MCF 10A (cell line): ENCODE measurements at regions not wholly inside any gene's neighbourhood (a gene's known extent, or its start where the extent isn't known, plus 50 kb on each side); places are given as distances from the start of the nearest gene placed in this dataset.
A peak's percentile ranks its signal among the peaks of the same experiment; 100 is the strongest.

ENCODE experiments used
- BruUV-seq: library from RNA; stranded (reverse); fragments of 400-500 nt; replicated peaks from 2 replicates; lab custom pipeline; 2021; lab: Mats Ljungman, UMichigan
- CTCF ChIA-PET: fragments of 300-600 bp; sonication (Branson Sonifier 250); formaldehyde crosslinking; extraction: SDS; loops from one replicate; lab custom pipeline; 2021; ENCODE audit warnings: antibody characterized with exemption, inconsistent platforms; lab: Yijun Ruan, JAX
- POLR2A ChIA-PET: fragments of 300-600, 350-650 bp; sonication (Branson Sonifier 250); formaldehyde crosslinking; extraction: SDS; loops from one replicate; lab custom pipeline; 2020; ENCODE audit warnings: antibody characterized with exemption, inconsistent platforms; lab: Yijun Ruan, JAX
- DNase-seq: peaks from one replicate; pipeline ENCODE4 v3.0.0-alpha.2; 2018; ENCODE audit not compliant: unreplicated experiment
- H3K27ac Mint-ChIP-seq: one replicate; pipeline ENCODE4 v1.8.0; 2022; ENCODE audit warnings: mild to moderate bottlenecking, low read depth, mixed read lengths; ENCODE audit not compliant: unreplicated experiment
- H3K27me3 Mint-ChIP-seq: one replicate; pipeline ENCODE4 v1.8.0; 2022; ENCODE audit warnings: mixed read lengths; ENCODE audit not compliant: insufficient read depth, unreplicated experiment
- H3K36me3 Mint-ChIP-seq: one replicate; pipeline ENCODE4 v1.8.0; 2022; ENCODE audit warnings: mild to moderate bottlenecking, moderate library complexity, mixed read lengths; ENCODE audit not compliant: insufficient read depth, unreplicated experiment
- H3K4me1 Mint-ChIP-seq: one replicate; pipeline ENCODE4 v1.8.0; 2022; ENCODE audit warnings: mixed read lengths; ENCODE audit not compliant: insufficient read depth, unreplicated experiment
- H3K4me3 Mint-ChIP-seq: one replicate; pipeline ENCODE4 v1.8.0; 2022; ENCODE audit warnings: mild to moderate bottlenecking, moderate library complexity, mixed read lengths; ENCODE audit not compliant: unreplicated experiment
- H3K9me3 Mint-ChIP-seq: one replicate; pipeline ENCODE4 v1.8.0; 2022; ENCODE audit warnings: mixed read lengths; ENCODE audit not compliant: unreplicated experiment
- intact Hi-C: fragments of 100-400 bp; cut with micrococcal nuclease; formaldehyde crosslinking; loops from 2 replicates; pipeline ENCODE4 v1.14.1; 2022
- TF ChIP-seq, protein P1 (sequence below): fragments of 200-600 bp; IDR thresholded peaks from one replicate; pipeline ENCODE4 v1.8.0; 2022; ENCODE audit warnings: antibody characterized with exemption, mild to moderate bottlenecking; ENCODE audit not compliant: unreplicated experiment

DNA sequence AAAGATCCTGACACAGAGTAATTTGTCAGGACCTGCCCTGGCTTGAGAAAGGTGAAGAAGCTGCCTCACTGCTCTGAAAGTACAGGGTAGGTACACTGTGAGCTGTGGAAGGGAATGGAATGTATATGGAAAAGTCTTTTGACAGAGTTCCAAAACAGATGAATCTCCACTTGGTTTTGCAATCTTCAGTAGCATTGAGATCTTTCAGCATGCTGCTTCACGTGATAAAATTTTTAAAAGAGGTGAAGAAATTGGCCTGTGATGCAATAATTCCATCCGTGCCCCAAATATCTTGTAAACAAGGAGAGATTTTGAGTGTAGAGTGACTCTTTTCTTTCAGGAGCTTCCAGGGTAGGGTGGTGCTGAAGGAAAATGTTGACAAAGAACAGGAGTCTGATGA, 123.1 kb downstream of the OSR1 start:
- Mint-ChIP-seq H3K36me3 (peaks cover 6% of the 10 kb centered on the region), H3K27me3 (no peaks in the 10 kb centered on the region), H3K9me3 (peaks cover 8% of the 10 kb centered on the region), H3K4me3 (peak overlapping the region; percentile 54), H3K4me1 (peaks cover 44% of the 10 kb centered on the region), H3K27ac (peak overlapping the region; percentile 95)
- intact Hi-C loops, result loop anchor here (1.0 to 2.0 kb wide), 3 partner anchors 111 to 244 kb away; no protein-coding TSS in a partner anchor
- BruUV-seq, result no TSS peak
- CTCF ChIA-PET, result interaction anchor here (0.6 to 0.9 kb wide), 5 partner anchors 16 to 503 kb away, joined by 3 to 4 read pairs (median 4); no protein-coding TSS in a partner anchor
- POLR2A ChIA-PET, result interaction anchor here (0.5 to 4.1 kb wide), 28 partner anchors 9 to 377 kb away, joined by 3 to 44 read pairs (median 4); partner anchors contain the start of gene OSR1
- TF ChIP-seq, protein P1, sequence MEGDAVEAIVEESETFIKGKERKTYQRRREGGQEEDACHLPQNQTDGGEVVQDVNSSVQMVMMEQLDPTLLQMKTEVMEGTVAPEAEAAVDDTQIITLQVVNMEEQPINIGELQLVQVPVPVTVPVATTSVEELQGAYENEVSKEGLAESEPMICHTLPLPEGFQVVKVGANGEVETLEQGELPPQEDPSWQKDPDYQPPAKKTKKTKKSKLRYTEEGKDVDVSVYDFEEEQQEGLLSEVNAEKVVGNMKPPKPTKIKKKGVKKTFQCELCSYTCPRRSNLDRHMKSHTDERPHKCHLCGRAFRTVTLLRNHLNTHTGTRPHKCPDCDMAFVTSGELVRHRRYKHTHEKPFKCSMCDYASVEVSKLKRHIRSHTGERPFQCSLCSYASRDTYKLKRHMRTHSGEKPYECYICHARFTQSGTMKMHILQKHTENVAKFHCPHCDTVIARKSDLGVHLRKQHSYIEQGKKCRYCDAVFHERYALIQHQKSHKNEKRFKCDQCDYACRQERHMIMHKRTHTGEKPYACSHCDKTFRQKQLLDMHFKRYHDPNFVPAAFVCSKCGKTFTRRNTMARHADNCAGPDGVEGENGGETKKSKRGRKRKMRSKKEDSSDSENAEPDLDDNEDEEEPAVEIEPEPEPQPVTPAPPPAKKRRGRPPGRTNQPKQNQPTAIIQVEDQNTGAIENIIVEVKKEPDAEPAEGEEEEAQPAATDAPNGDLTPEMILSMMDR, result no peak
- DNase-seq, result peak; percentile 93

DNA sequence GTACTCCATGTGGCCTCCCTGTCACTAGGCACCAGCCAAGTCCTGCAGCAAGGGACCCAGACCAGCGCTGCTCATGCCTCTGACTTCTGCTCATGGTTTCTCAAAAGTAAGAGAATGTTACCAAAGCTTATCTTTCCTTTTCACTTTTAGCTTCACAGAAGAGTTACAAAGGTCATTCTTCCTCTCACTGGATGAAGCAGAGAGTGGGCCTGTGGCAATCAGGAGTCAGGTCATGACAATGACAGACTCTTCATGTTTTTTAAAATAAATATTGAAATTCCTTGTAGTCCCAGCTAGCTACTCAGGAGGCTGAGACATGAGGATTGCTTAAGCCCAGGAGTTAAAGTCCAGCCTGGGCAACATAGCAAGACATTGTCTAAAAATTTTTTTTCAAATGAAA, 126.1 kb downstream of the OSR1 start:
- Mint-ChIP-seq H3K27ac (peak overlapping the region; percentile 9), H3K9me3 (no peaks in the 10 kb centered on the region), H3K27me3 (no peaks in the 10 kb centered on the region), H3K36me3 (peaks cover 6% of the 10 kb centered on the region), H3K4me3 (no peak overlapping the region), H3K4me1 (peaks cover 51% of the 10 kb centered on the region)
- no peak for DNase-seq
- TF ChIP-seq, protein P1, result no peak
- POLR2A ChIA-PET, result interaction anchor here (0.7 to 4.0 kb wide), 3 partner anchors 8 to 85 kb away, joined by 3 to 44 read pairs (median 3); no protein-coding TSS in a partner anchor
- BruUV-seq, result no TSS peak
- intact Hi-C loops, result no loop called here
- CTCF ChIA-PET, result interaction anchor here (1.0 kb wide), 1 partner anchor 240 kb away, joined by 3 read pairs; no protein-coding TSS in a partner anchor

DNA sequence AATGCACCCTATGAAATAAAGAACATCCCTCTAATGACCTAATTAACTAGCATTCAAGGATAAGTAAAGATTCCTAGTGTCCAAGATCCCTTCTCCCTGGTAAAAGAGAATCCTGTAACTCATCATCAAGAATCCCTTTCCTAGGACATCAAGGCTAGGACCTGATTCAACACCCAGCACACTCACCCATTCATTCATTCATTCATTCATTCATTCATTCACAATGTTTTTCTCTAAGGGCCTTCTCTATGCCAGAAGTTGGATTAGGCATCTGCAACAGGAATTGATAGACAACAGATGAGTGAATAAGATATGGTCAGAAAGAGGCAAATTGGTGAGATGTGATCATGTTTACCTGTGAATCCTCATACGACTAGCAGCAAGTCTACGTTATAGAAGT, 126.8 kb downstream of the OSR1 start:
- POLR2A ChIA-PET, result interaction anchor here (1.5 kb wide), 1 partner anchor 11 kb away, joined by 3 read pairs; no protein-coding TSS in a partner anchor
- no peak overlapping the region for H3K4me3 Mint-ChIP-seq

DNA sequence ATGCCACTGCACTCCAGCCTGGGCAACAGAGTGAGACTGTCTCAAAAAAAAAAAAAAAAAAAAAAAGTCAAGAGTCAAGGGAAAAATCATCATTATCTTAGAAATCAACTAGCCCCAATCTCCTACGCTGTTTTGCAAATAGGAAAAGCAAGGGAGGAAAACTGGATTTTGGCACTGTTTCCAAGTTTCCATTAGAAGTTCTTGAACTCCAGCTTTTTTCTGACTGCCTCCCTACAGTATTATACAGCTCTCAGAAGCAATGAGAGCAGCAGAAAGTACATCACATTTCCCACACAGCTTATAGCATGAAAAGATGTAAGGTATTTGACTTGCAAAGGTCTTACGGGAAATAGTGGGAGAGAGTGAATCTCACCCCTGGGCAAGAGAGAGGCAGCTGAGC, 127.8 kb downstream of the OSR1 start:
- no peaks in the 10 kb centered on the region for H3K27me3 Mint-ChIP-seq
- ChIA-PET CTCF (interaction anchor here (0.6 kb wide), 2 partner anchors 313 to 1419 kb away, joined by 4 to 8 read pairs; no protein-coding TSS in a partner anchor), POLR2A (interaction anchor here (0.5 to 1.1 kb wide), 3 partner anchors 11 to 272 kb away, joined by 3 read pairs; no protein-coding TSS in a partner anchor)
- H3K9me3 Mint-ChIP-seq, result no peaks in the 10 kb centered on the region
- TF ChIP-seq, protein P1, result no peak
- no peak overlapping the region for H3K4me3 Mint-ChIP-seq
- no peak for DNase-seq
- intact Hi-C loops, result no loop called here
- H3K4me1 Mint-ChIP-seq, result peaks cover 43% of the 10 kb centered on the region
- H3K36me3 Mint-ChIP-seq, result no peaks in the 10 kb centered on the region
- BruUV-seq, result no TSS peak
- no peak overlapping the region for H3K27ac Mint-ChIP-seq

More for the DNA sequence above, 126.8 kb downstream of the OSR1 start:
- no peak for DNase-seq
- BruUV-seq, result no TSS peak
- Mint-ChIP-seq H3K36me3 (peaks cover 6% of the 10 kb centered on the region), H3K4me1 (peaks cover 45% of the 10 kb centered on the region), H3K9me3 (no peaks in the 10 kb centered on the region), H3K27me3 (no peaks in the 10 kb centered on the region), H3K27ac (no peak overlapping the region)
- TF ChIP-seq, protein P1, result no peak
- CTCF ChIA-PET, result interaction anchor here (0.6 to 1.0 kb wide), 2 partner anchors 101 to 240 kb away, joined by 3 to 4 read pairs; no protein-coding TSS in a partner anchor
- intact Hi-C loops, result no loop called here
